HG02623 (cell line): ENCODE measurements at regions not wholly inside any gene's neighbourhood (a gene's known extent, or its start where the extent isn't known, plus 50 kb on each side); places are given as distances from the start of the nearest gene placed in this dataset.
"Not testable (repeated sequence)": the region's sequence is repeated elsewhere in the genome, so short reads cannot be mapped to it uniquely, and the experiment has no call there.

ENCODE experiments used
- ATAC-seq: cut with Tn5 transposase; IDR thresholded peaks from one replicate; pipeline ENCODE4 v1.9.1; 2021; ENCODE audit warnings: moderate library complexity; ENCODE audit not compliant: unreplicated experiment

GRCh38 chr6:132199343-132199742 is 201.9 kb downstream of the MOXD1 start:
- ATAC-seq: no peak

- no peak for ATAC-seq
Observed at GRCh38 chr6:132198896-132199295, 202.4 kb downstream of the MOXD1 start.

- ATAC-seq: no peak
Observed at GRCh38 chr6:132198040-132198439, 203.2 kb downstream of the MOXD1 start.

- ATAC-seq: no peak
Observed at GRCh38 chr6:132194529-132194928, 206.7 kb downstream of the MOXD1 start.

GRCh38 chr6:132192631-132193030 is 208.6 kb downstream of the MOXD1 start:
- ATAC-seq: no peak

- ATAC-seq: peak; percentile 19
Observed at GRCh38 chr6:132190815-132191175, 210.5 kb downstream of the MOXD1 start.

GRCh38 chr6:132190097-132190814 is 211.0 kb downstream of the MOXD1 start:
- peak; percentile 54 for ATAC-seq

- ATAC-seq: no peak
Observed at GRCh38 chr6:132188556-132189264, 212.6 kb downstream of the MOXD1 start.

- ATAC-seq: no peak
Observed at GRCh38 chr6:132187816-132188215, 213.5 kb downstream of the MOXD1 start.

GRCh38 chr6:132184966-132185365 is 216.3 kb downstream of the MOXD1 start:
- not testable (repeated sequence) for ATAC-seq

- no peak for ATAC-seq
Observed at GRCh38 chr6:132179955-132180354, 221.3 kb downstream of the MOXD1 start.

- ATAC-seq: no peak
Observed at GRCh38 chr6:132174919-132175318, 223.7 kb upstream of the CCN2 start.

- no peak for ATAC-seq
Observed at GRCh38 chr6:132168961-132169360, 217.8 kb upstream of the CCN2 start.

- no peak for ATAC-seq
Observed at GRCh38 chr6:132167929-132168892, 217.0 kb upstream of the CCN2 start.

- ATAC-seq: no peak
Observed at GRCh38 chr6:132166526-132167051, 215.4 kb upstream of the CCN2 start.

GRCh38 chr6:132165677-132166076 is 214.5 kb upstream of the CCN2 start:
- ATAC-seq: no peak

GRCh38 chr6:132161283-132161682 is 210.1 kb upstream of the CCN2 start:
- no peak for ATAC-seq

- no peak for ATAC-seq
Observed at GRCh38 chr6:132153221-132153898, 202.2 kb upstream of the CCN2 start.

- ATAC-seq: no peak
Observed at GRCh38 chr6:132147530-132148011, 196.4 kb upstream of the CCN2 start.

- ATAC-seq: no peak
Observed at GRCh38 chr6:132144456-132144855, 193.3 kb upstream of the CCN2 start.
